Activated T-cell treated with anti-CD3 and anti-CD28 coated beads, Interleukin-2, amount 50 U/mL, for 24 hours (primary cell): ENCODE measurements at regions not wholly inside any gene's neighbourhood (a gene's known extent, or its start where the extent isn't known, plus 50 kb on each side); places are given as distances from the start of the nearest gene placed in this dataset.

Experiments used
- DNase-seq: peaks from one replicate; pipeline ENCODE4 v3.0.0-alpha.2; 2020
- H3K27ac Mint-ChIP-seq: 2 replicates; pipeline ENCODE4 v1.8.0; 2020; ENCODE audit warnings: mild to moderate bottlenecking, mixed read lengths
- H3K27me3 Mint-ChIP-seq: 2 replicates; pipeline ENCODE4 v1.8.0; 2020; ENCODE audit warnings: mixed read lengths
- H3K36me3 Mint-ChIP-seq: 2 replicates; pipeline ENCODE4 v1.8.0; 2020; ENCODE audit warnings: low read depth, mixed read lengths
- H3K4me1 Mint-ChIP-seq: 2 replicates; pipeline ENCODE4 v1.8.0; 2020; ENCODE audit warnings: low read depth, mixed read lengths
- H3K4me3 Mint-ChIP-seq: 2 replicates; pipeline ENCODE4 v1.8.0; 2020; ENCODE audit warnings: mild to moderate bottlenecking, moderate library complexity, mixed read lengths
- H3K9me3 Mint-ChIP-seq: 2 replicates; pipeline ENCODE4 v1.8.0; 2020; ENCODE audit warnings: mixed read lengths

DNA sequence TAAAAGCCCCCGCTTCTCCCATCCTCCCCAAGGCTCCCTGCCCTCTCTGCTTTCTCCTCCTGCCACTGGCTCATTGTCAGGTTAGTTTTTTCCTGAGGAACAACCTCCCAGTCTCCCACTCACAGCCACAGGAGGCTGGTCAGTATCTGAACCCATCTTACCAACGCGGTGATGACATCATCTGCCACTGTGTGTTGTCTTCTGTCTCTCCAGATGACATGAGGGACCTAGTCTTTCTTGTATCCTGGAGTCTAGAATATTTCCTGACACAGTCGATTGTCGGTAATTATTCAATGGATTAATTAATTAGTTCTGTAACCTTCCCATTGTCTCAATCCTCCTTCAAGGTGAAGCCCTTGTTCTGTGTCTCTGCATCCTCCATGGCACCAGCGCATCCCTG is 290.2 kb downstream of the GALR1 start:
- H3K4me3 Mint-ChIP-seq: no peak overlapping the region
- peaks cover 5% of the 10 kb centered on the region for H3K9me3 Mint-ChIP-seq
- no peak for DNase-seq
- no peak overlapping the region for H3K27ac Mint-ChIP-seq
- H3K27me3 Mint-ChIP-seq: peaks cover 32% of the 10 kb centered on the region
- no peaks in the 10 kb centered on the region for H3K4me1 Mint-ChIP-seq
- H3K36me3 Mint-ChIP-seq: no peaks in the 10 kb centered on the region

- no peaks in the 10 kb centered on the region for H3K4me1 Mint-ChIP-seq
Observed at GRCh38 chr18:77544792-77545191, 295.1 kb downstream of the GALR1 start.

GRCh38 chr18:77547757-77548156 is 298.1 kb downstream of the GALR1 start:
- Mint-ChIP-seq H3K27me3 (peaks cover 3% of the 10 kb centered on the region), H3K4me3 (no peak overlapping the region), H3K36me3 (no peaks in the 10 kb centered on the region), H3K27ac (no peak overlapping the region), H3K9me3 (no peaks in the 10 kb centered on the region), H3K4me1 (no peaks in the 10 kb centered on the region)
- DNase-seq: no peak

More at GRCh38 chr18:77544792-77545191, 295.1 kb downstream of the GALR1 start:
- Mint-ChIP-seq H3K27me3 (peaks cover 27% of the 10 kb centered on the region), H3K36me3 (no peaks in the 10 kb centered on the region), H3K9me3 (no peaks in the 10 kb centered on the region), H3K27ac (no peak overlapping the region), H3K4me3 (no peak overlapping the region)
- no peak for DNase-seq

GRCh38 chr18:77548790-77549420 is 299.3 kb downstream of the GALR1 start:
- H3K4me1 Mint-ChIP-seq: no peaks in the 10 kb centered on the region
- no peaks in the 10 kb centered on the region for H3K9me3 Mint-ChIP-seq
- H3K4me3 Mint-ChIP-seq: no peak overlapping the region
- peaks cover 3% of the 10 kb centered on the region for H3K27me3 Mint-ChIP-seq
- no peaks in the 10 kb centered on the region for H3K36me3 Mint-ChIP-seq
- DNase-seq: no peak
- no peak overlapping the region for H3K27ac Mint-ChIP-seq

DNA sequence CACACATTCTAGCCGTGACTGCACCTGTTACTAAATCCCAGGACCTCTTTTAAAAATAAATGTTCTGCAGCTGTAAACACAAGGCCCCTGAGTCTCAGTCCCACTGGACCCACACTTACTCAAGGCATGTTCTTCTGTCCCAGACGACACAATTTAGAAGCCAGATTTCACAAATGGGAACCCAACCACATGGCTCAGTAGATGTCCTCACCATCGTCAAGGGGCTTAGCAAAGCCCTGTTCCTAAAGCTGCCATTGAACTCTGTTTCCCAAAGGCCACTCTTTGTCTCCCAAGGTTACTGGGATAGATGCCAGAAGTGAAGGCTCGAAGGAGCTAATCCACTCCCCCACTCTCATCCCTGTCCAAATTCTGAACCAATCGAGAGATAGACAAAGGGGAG is 301.0 kb downstream of the GALR1 start:
- Mint-ChIP-seq H3K36me3 (no peaks in the 10 kb centered on the region), H3K9me3 (no peaks in the 10 kb centered on the region), H3K4me3 (no peak overlapping the region), H3K27ac (no peak overlapping the region), H3K27me3 (peaks cover 3% of the 10 kb centered on the region), H3K4me1 (no peaks in the 10 kb centered on the region)
- DNase-seq: no peak

GRCh38 chr18:77551055-77551454 is 301.4 kb downstream of the GALR1 start:
- Mint-ChIP-seq H3K4me3 (no peak overlapping the region), H3K9me3 (no peaks in the 10 kb centered on the region), H3K36me3 (no peaks in the 10 kb centered on the region), H3K27me3 (no peaks in the 10 kb centered on the region), H3K4me1 (no peaks in the 10 kb centered on the region), H3K27ac (no peak overlapping the region)
- no peak for DNase-seq

GRCh38 chr18:77552945-77553344 is 303.3 kb downstream of the GALR1 start:
- Mint-ChIP-seq H3K9me3 (no peaks in the 10 kb centered on the region), H3K27me3 (peaks cover 6% of the 10 kb centered on the region), H3K4me1 (no peaks in the 10 kb centered on the region), H3K27ac (no peak overlapping the region), H3K4me3 (no peak overlapping the region), H3K36me3 (no peaks in the 10 kb centered on the region)
- no peak for DNase-seq

GRCh38 chr18:77554061-77554460 is 304.4 kb downstream of the GALR1 start:
- Mint-ChIP-seq H3K4me1 (no peaks in the 10 kb centered on the region), H3K9me3 (no peaks in the 10 kb centered on the region), H3K36me3 (no peaks in the 10 kb centered on the region), H3K27ac (no peak overlapping the region), H3K4me3 (no peak overlapping the region), H3K27me3 (peaks cover 9% of the 10 kb centered on the region)
- DNase-seq: no peak

- H3K4me3 Mint-ChIP-seq: no peak overlapping the region
- no peak for DNase-seq
- no peaks in the 10 kb centered on the region for H3K9me3 Mint-ChIP-seq
- H3K27me3 Mint-ChIP-seq: peaks cover 24% of the 10 kb centered on the region
- no peak overlapping the region for H3K27ac Mint-ChIP-seq
- H3K36me3 Mint-ChIP-seq: no peaks in the 10 kb centered on the region
- peaks cover 10% of the 10 kb centered on the region for H3K4me1 Mint-ChIP-seq
Observed at GRCh38 chr18:77557046-77557587, 307.5 kb downstream of the GALR1 start.

GRCh38 chr18:77559274-77559910 is 309.7 kb downstream of the GALR1 start:
- Mint-ChIP-seq H3K4me1 (peaks cover 10% of the 10 kb centered on the region), H3K27ac (no peak overlapping the region), H3K27me3 (peaks cover 33% of the 10 kb centered on the region), H3K9me3 (no peaks in the 10 kb centered on the region), H3K4me3 (no peak overlapping the region), H3K36me3 (no peaks in the 10 kb centered on the region)
- DNase-seq: no peak

DNA sequence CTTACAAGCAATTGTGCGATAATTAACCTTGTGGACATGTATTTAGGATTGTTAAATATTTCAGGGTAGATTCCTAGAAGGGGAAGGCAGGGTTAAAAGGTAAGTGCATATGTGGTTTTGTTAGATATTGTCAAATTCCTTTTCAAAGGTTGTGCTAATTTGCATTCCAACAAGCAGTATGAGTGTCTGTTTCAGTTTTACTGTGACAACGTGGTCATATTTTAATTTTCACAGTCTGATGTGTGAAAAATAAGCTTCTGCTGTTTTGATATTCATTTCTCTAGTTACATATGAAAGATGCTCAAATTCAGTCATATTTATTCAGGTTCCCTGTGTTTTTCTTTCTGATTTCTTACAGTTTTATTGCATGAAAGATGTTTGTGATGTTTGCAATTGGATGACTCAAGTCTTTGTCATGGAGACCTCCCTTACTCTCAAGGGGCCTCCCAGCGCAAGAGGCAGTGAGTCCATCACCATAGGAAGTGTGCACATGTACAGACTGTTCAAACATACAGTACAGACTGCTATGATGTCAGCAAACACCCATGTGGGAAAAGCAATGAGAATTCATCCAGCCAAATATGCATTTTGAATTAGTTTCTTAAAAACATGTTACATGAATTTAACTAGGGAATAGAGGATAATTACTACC is 310.8 kb downstream of the GALR1 start:
- H3K9me3 Mint-ChIP-seq: no peaks in the 10 kb centered on the region
- H3K4me1 Mint-ChIP-seq: peaks cover 10% of the 10 kb centered on the region
- no peak overlapping the region for H3K4me3 Mint-ChIP-seq
- H3K27me3 Mint-ChIP-seq: peaks cover 40% of the 10 kb centered on the region
- DNase-seq: no peak
- H3K27ac Mint-ChIP-seq: peak overlapping the region; percentile 19
- no peaks in the 10 kb centered on the region for H3K36me3 Mint-ChIP-seq

GRCh38 chr18:77566604-77567003 is 317.0 kb downstream of the GALR1 start:
- peaks cover 9% of the 10 kb centered on the region for H3K9me3 Mint-ChIP-seq
- peaks cover 37% of the 10 kb centered on the region for H3K27me3 Mint-ChIP-seq
- no peak overlapping the region for H3K4me3 Mint-ChIP-seq

GRCh38 chr18:77567205-77567604 is 317.6 kb downstream of the GALR1 start:
- Mint-ChIP-seq H3K9me3 (peaks cover 9% of the 10 kb centered on the region), H3K4me3 (no peak overlapping the region), H3K4me1 (no peaks in the 10 kb centered on the region), H3K27me3 (peaks cover 35% of the 10 kb centered on the region), H3K27ac (no peak overlapping the region), H3K36me3 (no peaks in the 10 kb centered on the region)
- no peak for DNase-seq

More at GRCh38 chr18:77566604-77567003, 317.0 kb downstream of the GALR1 start:
- H3K4me1 Mint-ChIP-seq: no peaks in the 10 kb centered on the region
- H3K36me3 Mint-ChIP-seq: no peaks in the 10 kb centered on the region
- DNase-seq: no peak
- no peak overlapping the region for H3K27ac Mint-ChIP-seq

- DNase-seq: no peak
- Mint-ChIP-seq H3K27me3 (peaks cover 41% of the 10 kb centered on the region), H3K9me3 (peaks cover 9% of the 10 kb centered on the region), H3K4me1 (no peaks in the 10 kb centered on the region), H3K36me3 (no peaks in the 10 kb centered on the region), H3K4me3 (no peak overlapping the region), H3K27ac (no peak overlapping the region)
Observed at GRCh38 chr18:77571743-77572142, 322.1 kb downstream of the GALR1 start.

DNA sequence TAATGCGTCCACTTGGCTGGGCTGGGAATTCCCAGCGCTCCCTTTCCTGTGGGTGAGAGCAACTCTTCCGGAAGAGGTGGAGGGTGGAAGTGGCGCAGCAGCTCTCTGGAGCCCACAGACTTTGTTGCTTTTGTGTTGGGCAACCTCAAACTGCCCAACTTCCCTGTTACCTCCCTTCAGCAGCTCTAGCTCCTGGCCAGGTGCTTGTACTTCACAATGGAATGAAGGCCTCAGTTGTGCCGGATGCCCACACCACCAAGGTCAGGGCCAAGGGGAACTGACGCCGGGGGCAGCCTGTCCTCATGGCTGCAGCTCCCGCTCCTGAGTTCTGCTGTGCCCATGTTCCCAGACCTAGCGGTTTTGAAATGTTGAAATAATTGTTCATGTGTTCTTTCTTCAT is 322.9 kb downstream of the GALR1 start:
- DNase-seq: no peak
- Mint-ChIP-seq H3K4me3 (no peak overlapping the region), H3K27ac (no peak overlapping the region), H3K36me3 (no peaks in the 10 kb centered on the region), H3K4me1 (no peaks in the 10 kb centered on the region), H3K27me3 (peaks cover 41% of the 10 kb centered on the region), H3K9me3 (peaks cover 9% of the 10 kb centered on the region)
